ENCODE measurements at regions not wholly inside any gene's neighbourhood (a gene's known extent, or its start where the extent isn't known, plus 50 kb on each side); places are given as distances from the start of the nearest gene placed in this dataset.

GRCh38 chrX:3232262-3232923 lies 114.1 kb downstream of the MXRA5 start:
- POLR2A ChIA-PET: no interaction called here
- intact Hi-C loops (cut with micrococcal nuclease; ENCODE audit: unreplicated experiment) (no loop called here), in situ Hi-C loops (cut with HindIII; ENCODE audit: low pct_unique_long_range_greater_than_20kb, low sequenced_read_pairs) (no loop called here)
- H3K4me3 ChIP-seq (ENCODE audit: low read depth in 2 of 2, low read length in 2 of 2): no peak overlapping the region
- no peak for TF ChIP-seq SIN3A (IDR thresholded peaks at IDR 0.05; ENCODE audit: borderline replicate concordance, insufficient read depth, low read depth, low read length)
- TF ChIP-seq POLR2AphosphoS5 (IDR thresholded peaks at IDR 0.05; ENCODE audit: low read depth, low read length): no peak
- no peak for TF ChIP-seq CTCF (IDR thresholded peaks at IDR 0.05)
- no peak for TF ChIP-seq REST (IDR thresholded peaks at IDR 0.05; ENCODE audit: insufficient read depth in 1 of 2, low read depth in 2 of 2, low read length in 1 of 2)
- TF ChIP-seq TCF7L2 (IDR thresholded peaks at IDR 0.05; ENCODE audit: low read depth, low read length): no peak
- H3K4me1 ChIP-seq (ENCODE audit: control insufficient read depth, insufficient read depth, low read length): no peaks in the 10 kb centered on the region
- CTCF ChIA-PET: no interaction called here
- DNase-seq (ENCODE audit: low read depth, low spot score) (no peak), ATAC-seq (no peak)
- no peak overlapping the region for H3K27ac ChIP-seq (ENCODE audit: low read length)
- no peaks in the 10 kb centered on the region for H3K27me3 ChIP-seq (ENCODE audit: control insufficient read depth, insufficient read depth, low read length)
- BruUV-seq (replicated peaks): no TSS peak
- H3K36me3 ChIP-seq (ENCODE audit: control insufficient read depth, insufficient read depth, low read length): no peaks in the 10 kb centered on the region
- H3K9me3 ChIP-seq (ENCODE audit: control insufficient read depth, insufficient read depth, low read depth, low read length): no peaks in the 10 kb centered on the region

- H3K9me3 ChIP-seq (ENCODE audit: control insufficient read depth, insufficient read depth, low read depth, low read length): no peaks in the 10 kb centered on the region
- no TSS peak for BruUV-seq (replicated peaks)
- no peak for DNase-seq (ENCODE audit: low read depth, low spot score)
- in situ Hi-C loops (cut with HindIII; ENCODE audit: low pct_unique_long_range_greater_than_20kb, low sequenced_read_pairs): no loop called here
- no peak overlapping the region for H3K27ac ChIP-seq (ENCODE audit: low read length)
- no peak overlapping the region for H3K4me3 ChIP-seq (ENCODE audit: low read depth in 2 of 2, low read length in 2 of 2)
- ChIA-PET CTCF (no interaction called here), POLR2A (no interaction called here)
- intact Hi-C loops (cut with micrococcal nuclease; ENCODE audit: unreplicated experiment): no loop called here
- no peak for ATAC-seq
- TF ChIP-seq REST (IDR thresholded peaks at IDR 0.05; ENCODE audit: insufficient read depth in 1 of 2, low read depth in 2 of 2, low read length in 1 of 2) (no peak), TCF7L2 (IDR thresholded peaks at IDR 0.05; ENCODE audit: low read depth, low read length) (no peak), CTCF (IDR thresholded peaks at IDR 0.05) (no peak), POLR2AphosphoS5 (IDR thresholded peaks at IDR 0.05; ENCODE audit: low read depth, low read length) (no peak), SIN3A (IDR thresholded peaks at IDR 0.05; ENCODE audit: borderline replicate concordance, insufficient read depth, low read depth, low read length) (no peak)
- no peaks in the 10 kb centered on the region for H3K27me3 ChIP-seq (ENCODE audit: control insufficient read depth, insufficient read depth, low read length)
- H3K4me1 ChIP-seq (ENCODE audit: control insufficient read depth, insufficient read depth, low read length): no peaks in the 10 kb centered on the region
- no peaks in the 10 kb centered on the region for H3K36me3 ChIP-seq (ENCODE audit: control insufficient read depth, insufficient read depth, low read length)
These were observed 114.7 kb downstream of the MXRA5 start for GRCh38 chrX:3231766-3232165.

All from Panc1 (cell line).